ENCODE measurements at regions not wholly inside any gene's neighbourhood (a gene's known extent, or its start where the extent isn't known, plus 50 kb on each side); places are given as distances from the start of the nearest gene placed in this dataset.

- TF ChIP-seq CTCF (IDR thresholded peaks at IDR 0.05) (no peak), POLR2A (IDR thresholded peaks at IDR 0.05) (no peak)
Observed at GRCh38 chr1:173365341-173365740, 111.8 kb upstream of the PRDX6 start.
